ENCODE measurements at regions not wholly inside any gene's neighbourhood (a gene's known extent, or its start where the extent isn't known, plus 50 kb on each side); places are given as distances from the start of the nearest gene placed in this dataset.

GRCh38 chr1:63101336-63101735 is 221.0 kb upstream of the FOXD3 start:
- no peak overlapping the region for H3K4me3 ChIP-seq (ENCODE audit: low read depth, low read length)
- TF ChIP-seq, protein P1, sequence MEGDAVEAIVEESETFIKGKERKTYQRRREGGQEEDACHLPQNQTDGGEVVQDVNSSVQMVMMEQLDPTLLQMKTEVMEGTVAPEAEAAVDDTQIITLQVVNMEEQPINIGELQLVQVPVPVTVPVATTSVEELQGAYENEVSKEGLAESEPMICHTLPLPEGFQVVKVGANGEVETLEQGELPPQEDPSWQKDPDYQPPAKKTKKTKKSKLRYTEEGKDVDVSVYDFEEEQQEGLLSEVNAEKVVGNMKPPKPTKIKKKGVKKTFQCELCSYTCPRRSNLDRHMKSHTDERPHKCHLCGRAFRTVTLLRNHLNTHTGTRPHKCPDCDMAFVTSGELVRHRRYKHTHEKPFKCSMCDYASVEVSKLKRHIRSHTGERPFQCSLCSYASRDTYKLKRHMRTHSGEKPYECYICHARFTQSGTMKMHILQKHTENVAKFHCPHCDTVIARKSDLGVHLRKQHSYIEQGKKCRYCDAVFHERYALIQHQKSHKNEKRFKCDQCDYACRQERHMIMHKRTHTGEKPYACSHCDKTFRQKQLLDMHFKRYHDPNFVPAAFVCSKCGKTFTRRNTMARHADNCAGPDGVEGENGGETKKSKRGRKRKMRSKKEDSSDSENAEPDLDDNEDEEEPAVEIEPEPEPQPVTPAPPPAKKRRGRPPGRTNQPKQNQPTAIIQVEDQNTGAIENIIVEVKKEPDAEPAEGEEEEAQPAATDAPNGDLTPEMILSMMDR (IDR thresholded peaks at IDR 0.05; ENCODE audit: borderline replicate concordance, insufficient read depth, low read depth, low read length): no peak

DNA sequence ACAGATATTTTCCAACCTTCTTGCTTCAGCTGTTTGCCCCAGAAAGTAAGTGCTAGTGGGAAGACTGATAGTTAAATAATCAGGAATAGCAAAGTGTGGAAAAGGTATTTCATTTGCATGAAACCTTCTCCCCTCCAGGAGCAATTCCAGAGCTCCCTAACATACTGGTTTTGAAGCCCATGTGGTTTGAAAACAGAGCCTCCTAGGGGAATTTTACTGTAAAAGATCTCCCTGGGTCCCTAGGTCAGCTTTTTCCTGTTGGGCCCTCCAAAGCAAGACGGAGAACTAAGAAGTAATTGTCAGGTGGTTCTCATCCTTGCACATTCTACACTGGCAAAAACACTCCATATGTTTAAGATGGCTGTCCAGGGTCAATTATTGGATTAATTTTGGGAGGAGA is 218.7 kb upstream of the FOXD3 start:
- TF ChIP-seq, protein P1 (IDR thresholded peaks at IDR 0.05; ENCODE audit: borderline replicate concordance, insufficient read depth, low read depth, low read length): no peak
- H3K4me3 ChIP-seq (ENCODE audit: low read depth, low read length): no peak overlapping the region

- TF ChIP-seq, protein P1 (IDR thresholded peaks at IDR 0.05; ENCODE audit: borderline replicate concordance, insufficient read depth, low read depth, low read length): no peak
- no peak overlapping the region for H3K4me3 ChIP-seq (ENCODE audit: low read depth, low read length)
Measured at GRCh38 chr1:63107066-63107465, 215.3 kb upstream of the FOXD3 start.

GRCh38 chr1:63108206-63108605 is 214.2 kb upstream of the FOXD3 start:
- TF ChIP-seq, protein P1 (IDR thresholded peaks at IDR 0.05; ENCODE audit: borderline replicate concordance, insufficient read depth, low read depth, low read length): no peak
- no peak overlapping the region for H3K4me3 ChIP-seq (ENCODE audit: low read depth, low read length)

GRCh38 chr1:63112155-63112900 is 210.0 kb upstream of the FOXD3 start:
- TF ChIP-seq, protein P1 (IDR thresholded peaks at IDR 0.05; ENCODE audit: borderline replicate concordance, insufficient read depth, low read depth, low read length): no peak

DNA sequence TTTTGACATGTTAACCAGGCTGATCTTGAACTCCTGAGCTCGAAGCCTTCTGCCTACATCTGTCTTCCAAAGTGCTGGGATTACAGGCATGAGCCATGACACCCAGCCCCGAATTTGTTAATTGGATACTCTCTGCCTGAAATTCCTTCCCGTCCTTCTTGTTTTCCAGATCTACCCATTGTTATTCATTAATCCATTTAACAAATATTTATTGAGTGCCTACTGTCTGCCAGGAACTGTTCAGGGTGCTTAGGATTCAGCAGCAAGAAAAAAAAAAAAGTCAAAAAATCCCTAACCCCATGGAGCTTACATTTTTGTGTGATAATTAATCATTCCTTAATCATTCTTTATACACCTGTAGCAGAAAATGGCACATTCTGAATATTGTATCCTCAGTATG is 206.8 kb upstream of the FOXD3 start:
- no peak overlapping the region for H3K4me3 ChIP-seq (ENCODE audit: low read depth, low read length)
- TF ChIP-seq, protein P1 (IDR thresholded peaks at IDR 0.05; ENCODE audit: borderline replicate concordance, insufficient read depth, low read depth, low read length): no peak

More at GRCh38 chr1:63112155-63112900, 210.0 kb upstream of the FOXD3 start:
- H3K4me3 ChIP-seq (ENCODE audit: low read depth, low read length): no peak overlapping the region

GRCh38 chr1:63116016-63116415 is 206.4 kb upstream of the FOXD3 start:
- TF ChIP-seq, protein P1 (IDR thresholded peaks at IDR 0.05; ENCODE audit: borderline replicate concordance, insufficient read depth, low read depth, low read length): no peak
- no peak overlapping the region for H3K4me3 ChIP-seq (ENCODE audit: low read depth, low read length)

All from GM12875 (cell line).